Stimulated activated CD4-positive, alpha-beta T cell treated with anti-CD3 and anti-CD28 coated beads, Interleukin-15, amount 100 ng/mL, for 1 hour (primary cell): ENCODE measurements at regions not wholly inside any gene's neighbourhood (a gene's known extent, or its start where the extent isn't known, plus 50 kb on each side); places are given as distances from the start of the nearest gene placed in this dataset.
"Not testable (repeated sequence)": the region's sequence is repeated elsewhere in the genome, so short reads cannot be mapped to it uniquely, and the experiment has no call there.

Experiments used
- DNase-seq, 2 donors: peaks; one replicate each; pipeline ENCODE4 v3.0.0-alpha.2; 2020; ENCODE audit warnings: low read depth in 1 of 2, low spot score in 1 of 2

GRCh38 chr4:149870008-149870407 lies 54.4 kb upstream of the IQCM start:
- no peak for DNase-seq

GRCh38 chr4:149881744-149882143 lies 66.1 kb upstream of the IQCM start:
- no peak for DNase-seq

- no peak for DNase-seq
Observed at GRCh38 chr4:149882251-149882650, 66.6 kb upstream of the IQCM start.

GRCh38 chr4:149884046-149884445 lies 68.4 kb upstream of the IQCM start:
- no peak for DNase-seq

- no peak for DNase-seq
Observed at GRCh38 chr4:149884529-149885181, 69.0 kb upstream of the IQCM start.

- no peak for DNase-seq
Observed at GRCh38 chr4:149885896-149886295, 70.3 kb upstream of the IQCM start.

- no peak for DNase-seq
Observed at GRCh38 chr4:149886786-149887490, 71.3 kb upstream of the IQCM start.

GRCh38 chr4:149889991-149890390 lies 74.3 kb upstream of the IQCM start:
- no peak for DNase-seq

- no peak for DNase-seq
Observed at GRCh38 chr4:149890531-149890930, 74.9 kb upstream of the IQCM start.

GRCh38 chr4:149891426-149891825 lies 75.8 kb upstream of the IQCM start:
- DNase-seq = no peak

GRCh38 chr4:149896432-149896831 lies 80.8 kb upstream of the IQCM start:
- DNase-seq = no peak

- DNase-seq = no peak
Observed at GRCh38 chr4:149897783-149898182, 82.1 kb upstream of the IQCM start.

GRCh38 chr4:149901128-149901527 lies 85.5 kb upstream of the IQCM start:
- DNase-seq = no peak

- no peak for DNase-seq
Observed at GRCh38 chr4:149902242-149902641, 86.6 kb upstream of the IQCM start.

- no peak for DNase-seq
Observed at GRCh38 chr4:149910177-149910576, 94.5 kb upstream of the IQCM start.

GRCh38 chr4:149910604-149911350 lies 95.1 kb upstream of the IQCM start:
- no peak for DNase-seq

GRCh38 chr4:149911354-149911753 lies 95.7 kb upstream of the IQCM start:
- DNase-seq = no peak

GRCh38 chr4:149912000-149912399 lies 96.4 kb upstream of the IQCM start:
- no peak for DNase-seq

GRCh38 chr4:149914119-149915115 lies 98.8 kb upstream of the IQCM start:
- no peak for DNase-seq

- not testable (repeated sequence) for DNase-seq
Observed at GRCh38 chr4:149915735-149916134, 100.1 kb upstream of the IQCM start.

- DNase-seq = no peak
Observed at GRCh38 chr4:149923736-149924135, 108.1 kb upstream of the IQCM start.
